Sigmoid colon (tissue), 6 donors: ENCODE measurements at regions not wholly inside any gene's neighbourhood (a gene's known extent, or its start where the extent isn't known, plus 50 kb on each side); places are given as distances from the start of the nearest gene placed in this dataset.

Experiments
- DNase-seq: peaks from one replicate; pipeline ENCODE4 v3.0.0-alpha.2; 2019
- H3K27ac ChIP-seq, 4 donors: fragments of 200-600 bp; sonication (generic); one replicate each; pipeline ENCODE4 v1.5.1; 2016 to 2019; ENCODE audit warnings: mild to moderate bottlenecking in 1 of 4
- H3K27me3 ChIP-seq, 3 donors: fragments of 200-600 bp; sonication (generic); one replicate each; pipeline ENCODE4 v1.5.1; 2019; ENCODE audit warnings: mild to moderate bottlenecking in 1 of 3
- H3K36me3 ChIP-seq, 4 donors: fragments of 200-600 bp; sonication (generic); one replicate each; pipeline ENCODE4 v1.5.1; 2016 to 2019
- H3K4me1 ChIP-seq, 4 donors: fragments of 200-600 bp; sonication (generic); one replicate each; pipeline ENCODE4 v1.5.1; 2017 to 2019
- H3K4me3 ChIP-seq, 4 donors: fragments of 200-600 bp; sonication (generic); one replicate each; pipeline ENCODE4 v1.5.1; 2017 to 2019; ENCODE audit warnings: mild to moderate bottlenecking in 2 of 4, moderate library complexity in 1 of 4
- H3K9me3 ChIP-seq, 4 donors: fragments of 200-600 bp in 3 of 4; sonication (generic) in 3 of 4; one replicate each; pipeline versions ENCODE4 v1.5.1 to v1.6.1; 2013 to 2019
- CTCF ChIP-seq, 4 experiments: fragments of 450-650 bp in 3 of 4; fragments of 200-600 bp in 1 of 4; IDR thresholded peaks; one replicate each; pipeline ENCODE4 v1.5.1; 2016 to 2019; ENCODE audit warnings: antibody characterized with exemption in 4 of 4, mild to moderate bottlenecking in 3 of 4, moderate library complexity in 2 of 4
- EP300 ChIP-seq, 4 donors: sonication (generic); formaldehyde crosslinking; IDR thresholded peaks; one replicate each; pipeline ENCODE4 v1.6.1; 2017; ENCODE audit warnings: antibody characterized with exemption in 4 of 4
- POLR2A ChIP-seq, 2 donors: fragments of 450-650 bp; IDR thresholded peaks; one replicate each; pipeline ENCODE4 v1.6.1; 2016; ENCODE audit warnings: antibody characterized with exemption in 2 of 2, mild to moderate bottlenecking in 2 of 2, moderate library complexity in 2 of 2
- POLR2AphosphoS5 ChIP-seq, 4 donors: sonication (generic); formaldehyde crosslinking; IDR thresholded peaks; one replicate each; pipeline ENCODE4 v1.6.1; 2017; ENCODE audit warnings: antibody characterized with exemption in 4 of 4
- WGBS, 2 donors: extraction: QIAGEN DNeasy Blood & Tissue Kit; methylation state at CpG; one replicate each; pipeline ENCODE4 v1.1.7; 2013; 5-methylcytosine and 5-hydroxymethylcytosine counted together
- intact Hi-C: fragments of 100-400 bp; cut with DNase I; formaldehyde crosslinking; loops from one replicate; pipeline ENCODE4 v1.15.1; 2023
- donor health status: healthy with polysubstance abuse.
- donor health status: healthy.

DNA sequence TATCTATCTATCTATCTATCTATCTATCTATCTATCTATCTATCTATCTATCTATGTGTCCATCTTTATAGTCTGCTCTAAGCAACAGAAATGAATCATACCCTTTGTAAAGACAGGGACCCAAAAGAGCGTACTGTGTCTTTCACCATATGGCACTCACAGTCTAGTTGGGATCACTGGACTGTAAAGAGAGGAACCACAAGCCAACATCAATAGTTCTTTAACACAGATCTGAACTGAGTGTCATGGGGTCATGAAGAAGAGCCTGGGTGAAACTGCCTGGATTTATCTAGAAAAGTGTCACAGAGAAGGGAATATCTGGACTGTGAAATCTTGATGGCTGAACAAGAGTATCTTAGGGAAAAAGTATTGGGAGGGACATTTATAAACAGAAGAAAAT, 619.1 kb upstream of the SOX9 start:
- Histone ChIP-seq H3K4me1 (no peaks in the 10 kb centered on the region), H3K27ac (no peak overlapping the region), H3K4me3 (no peak overlapping the region), H3K36me3 (no peaks in the 10 kb centered on the region), H3K27me3 (no peaks in the 10 kb centered on the region), H3K9me3 (no peaks in the 10 kb centered on the region)
- no peak for DNase-seq
- intact Hi-C loops: no loop called here
- 90 to 92% methylated on average over 1 of the region's 1 CpG for WGBS, 2 donors
- TF ChIP-seq EP300 (IDR thresholded peaks at IDR 0.05) (no peak), POLR2AphosphoS5 (IDR thresholded peaks at IDR 0.05) (no peak), CTCF (IDR thresholded peaks at IDR 0.05) (no peak), POLR2A (IDR thresholded peaks at IDR 0.05) (no peak)

- Histone ChIP-seq H3K36me3 (no peaks in the 10 kb centered on the region), H3K9me3 (no peaks in the 10 kb centered on the region), H3K27me3 (no peaks in the 10 kb centered on the region), H3K4me1 (no peaks in the 10 kb centered on the region), H3K4me3 (no peak overlapping the region), H3K27ac (no peak overlapping the region)
- 13 to 61% methylated on average over 1 of the region's 1 CpG for WGBS, 2 donors
- DNase-seq: no peak
- intact Hi-C loops: no loop called here
- TF ChIP-seq EP300 (IDR thresholded peaks at IDR 0.05) (no peak), POLR2A (IDR thresholded peaks at IDR 0.05) (no peak), CTCF (IDR thresholded peaks at IDR 0.05) (no peak), POLR2AphosphoS5 (IDR thresholded peaks at IDR 0.05) (no peak)
Measured at GRCh38 chr17:71502443-71502842, 618.4 kb upstream of the SOX9 start.

GRCh38 chr17:71503710-71504465, 616.9 kb upstream of the SOX9 start:
- no peaks in the 10 kb centered on the region for H3K9me3 ChIP-seq
- H3K36me3 ChIP-seq: no peaks in the 10 kb centered on the region
- WGBS, 2 donors: 79 to 82% methylated on average over 6 of the region's 6 CpGs
- H3K27me3 ChIP-seq: no peaks in the 10 kb centered on the region
- DNase-seq: no peak
- no peak overlapping the region for H3K27ac ChIP-seq
- TF ChIP-seq CTCF (IDR thresholded peaks at IDR 0.05) (no peak), POLR2A (IDR thresholded peaks at IDR 0.05) (no peak)
- intact Hi-C loops: no loop called here
- no peak overlapping the region for H3K4me3 ChIP-seq
- H3K4me1 ChIP-seq: no peaks in the 10 kb centered on the region

DNA sequence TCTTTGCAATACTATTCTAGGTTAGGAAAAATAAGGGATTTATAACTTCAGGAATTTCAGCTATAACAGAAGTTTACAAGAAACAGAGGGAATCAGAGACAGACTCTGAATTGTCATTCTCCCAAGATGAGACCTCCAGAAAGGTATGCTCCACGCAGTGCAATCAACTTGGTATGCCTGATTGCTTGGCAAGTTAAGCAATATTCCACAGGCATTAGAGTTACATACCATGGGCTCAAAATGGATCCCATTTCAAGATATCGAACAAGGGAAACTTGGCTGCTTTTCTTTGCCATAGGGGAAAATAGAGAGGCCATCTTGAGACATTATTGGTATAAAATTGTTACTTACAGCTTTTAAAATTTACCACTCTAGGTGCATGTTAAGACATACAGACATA, 615.6 kb upstream of the SOX9 start:
- TF ChIP-seq CTCF (IDR thresholded peaks at IDR 0.05): no peak
- no peak for TF ChIP-seq EP300 (IDR thresholded peaks at IDR 0.05)
- TF ChIP-seq POLR2A (IDR thresholded peaks at IDR 0.05): no peak
- TF ChIP-seq POLR2AphosphoS5 (IDR thresholded peaks at IDR 0.05): no peak
- Histone ChIP-seq H3K9me3 (no peaks in the 10 kb centered on the region), H3K27me3 (no peaks in the 10 kb centered on the region), H3K27ac (no peak overlapping the region), H3K4me3 (no peak overlapping the region), H3K36me3 (no peaks in the 10 kb centered on the region), H3K4me1 (no peaks in the 10 kb centered on the region)
- intact Hi-C loops: no loop called here
- no peak for DNase-seq
- 87 to 88% methylated on average over 2 of the region's 2 CpGs for WGBS, 2 donors

GRCh38 chr17:71505981-71506380, 614.8 kb upstream of the SOX9 start:
- WGBS, 2 donors: 84 to 89% methylated on average over 6 of the region's 6 CpGs
- H3K27me3 ChIP-seq: no peaks in the 10 kb centered on the region
- no peaks in the 10 kb centered on the region for H3K9me3 ChIP-seq
- intact Hi-C loops: no loop called here
- no peak overlapping the region for H3K4me3 ChIP-seq
- H3K4me1 ChIP-seq: no peaks in the 10 kb centered on the region
- H3K27ac ChIP-seq: no peak overlapping the region
- no peak for DNase-seq
- no peaks in the 10 kb centered on the region for H3K36me3 ChIP-seq
- no peak for TF ChIP-seq EP300 (IDR thresholded peaks at IDR 0.05)
- TF ChIP-seq POLR2A (IDR thresholded peaks at IDR 0.05): no peak
- no peak for TF ChIP-seq POLR2AphosphoS5 (IDR thresholded peaks at IDR 0.05)
- TF ChIP-seq CTCF (IDR thresholded peaks at IDR 0.05): no peak
